ENCODE measurements at regions not wholly inside any gene's neighbourhood (a gene's known extent, or its start where the extent isn't known, plus 50 kb on each side); places are given as distances from the start of the nearest gene placed in this dataset.

DNA sequence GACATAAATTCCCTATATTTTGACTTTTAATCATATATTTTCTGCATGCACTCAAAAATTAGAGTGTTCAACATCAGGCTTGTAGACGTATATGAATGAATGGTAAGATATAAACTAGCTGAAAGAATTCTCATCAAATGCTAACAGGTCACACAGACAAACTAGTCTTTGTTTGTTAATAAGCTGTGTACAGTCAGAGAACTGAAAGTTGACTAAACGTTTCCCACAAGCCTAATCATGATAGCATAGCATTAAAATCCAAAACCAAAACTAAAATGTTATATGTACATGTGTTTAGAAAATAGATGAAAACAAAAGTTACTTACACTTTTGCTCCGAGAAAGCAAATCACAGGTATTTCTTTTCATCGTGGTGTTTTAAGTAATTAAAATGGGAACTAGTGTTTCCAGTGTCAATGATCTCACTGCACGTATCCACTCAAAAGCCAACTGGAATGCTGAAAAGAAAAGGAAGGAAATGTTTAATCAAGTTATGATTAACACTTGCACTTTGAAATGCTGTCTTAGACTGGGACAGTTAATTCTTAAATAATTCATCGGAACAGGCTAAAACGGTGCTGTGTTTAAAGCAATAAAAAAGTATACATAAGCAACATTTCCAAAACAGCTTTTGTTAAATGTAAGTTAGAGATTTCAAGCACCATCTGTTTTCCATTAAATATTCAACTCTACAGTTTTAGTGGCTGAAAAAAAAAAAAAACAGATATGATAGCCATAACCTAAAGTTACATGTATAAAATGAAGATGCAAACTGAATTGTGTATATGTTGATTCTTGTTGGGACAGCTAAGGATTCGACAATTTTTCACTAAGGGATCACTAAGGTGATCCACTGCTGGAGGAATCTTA lies 291.9 kb upstream of the PDE4D start:
- Histone ChIP-seq H3K9me3 (replicated peaks; ENCODE audit: control insufficient read depth, insufficient read depth, low read length) (no peaks in the 10 kb centered on the region), H3K27me3 (ENCODE audit: control insufficient read depth in 2 of 2, insufficient read depth in 2 of 2, low read length in 2 of 2) (peaks cover 0 to 26% of the 10 kb centered on the region in 2 experiments), H3K79me2 (ENCODE audit: control insufficient read depth, insufficient read depth, low read length) (no peaks in the 10 kb centered on the region), H3K9me1 (replicated peaks; ENCODE audit: control insufficient read depth, extremely low read depth, insufficient read depth, low read length) (no peaks in the 10 kb centered on the region), H4K20me1 (replicated peaks; ENCODE audit: control insufficient read depth, extremely low read depth, insufficient read depth, low read length) (no peaks in the 10 kb centered on the region), H3K9ac (replicated peaks; ENCODE audit: extremely low read depth, insufficient read depth, low read length) (no peak overlapping the region), H3K4me2 (ENCODE audit: insufficient read depth, low read length) (peak overlapping the region; percentile 42), H2AFZ (ENCODE audit: low read depth, low read length) (peak overlapping the region; percentile 24), H3K4me1 (ENCODE audit: control insufficient read depth, extremely low read depth, insufficient read depth, low read length) (peaks cover 3% of the 10 kb centered on the region), H3K36me3 (ENCODE audit: control insufficient read depth in 2 of 2, extremely low read depth in 1 of 2, insufficient read depth in 2 of 2, low read length in 2 of 2) (no peaks in the 10 kb centered on the region), H3K4me3 (replicated peaks in 1 of 3; ENCODE audit: insufficient read depth in 1 of 3, low read depth in 1 of 3, low read length in 3 of 3) (no peak overlapping the region), H3K27ac (ENCODE audit: insufficient read depth, low read depth, low read length) (no peak overlapping the region)
- intact Hi-C loops (cut with micrococcal nuclease): no loop called here
- peak; percentile 79 for FAIRE-seq
- ChIA-PET CTCF (interaction anchor here (0.7 kb wide), 1 partner anchor 257 kb away, joined by 3 read pairs; no protein-coding TSS in a partner anchor), POLR2A (no interaction called here)
- BruUV-seq (replicated peaks): no TSS peak
- peak; percentile 3 for DNase-seq (ENCODE audit: low read depth, low spot score)
- dilution Hi-C loops (cut with MboI; ENCODE audit: extremely low pct_ligation_motif_present, low sequenced_read_pairs): no loop called here
- TF ChIP-seq, protein P1, sequence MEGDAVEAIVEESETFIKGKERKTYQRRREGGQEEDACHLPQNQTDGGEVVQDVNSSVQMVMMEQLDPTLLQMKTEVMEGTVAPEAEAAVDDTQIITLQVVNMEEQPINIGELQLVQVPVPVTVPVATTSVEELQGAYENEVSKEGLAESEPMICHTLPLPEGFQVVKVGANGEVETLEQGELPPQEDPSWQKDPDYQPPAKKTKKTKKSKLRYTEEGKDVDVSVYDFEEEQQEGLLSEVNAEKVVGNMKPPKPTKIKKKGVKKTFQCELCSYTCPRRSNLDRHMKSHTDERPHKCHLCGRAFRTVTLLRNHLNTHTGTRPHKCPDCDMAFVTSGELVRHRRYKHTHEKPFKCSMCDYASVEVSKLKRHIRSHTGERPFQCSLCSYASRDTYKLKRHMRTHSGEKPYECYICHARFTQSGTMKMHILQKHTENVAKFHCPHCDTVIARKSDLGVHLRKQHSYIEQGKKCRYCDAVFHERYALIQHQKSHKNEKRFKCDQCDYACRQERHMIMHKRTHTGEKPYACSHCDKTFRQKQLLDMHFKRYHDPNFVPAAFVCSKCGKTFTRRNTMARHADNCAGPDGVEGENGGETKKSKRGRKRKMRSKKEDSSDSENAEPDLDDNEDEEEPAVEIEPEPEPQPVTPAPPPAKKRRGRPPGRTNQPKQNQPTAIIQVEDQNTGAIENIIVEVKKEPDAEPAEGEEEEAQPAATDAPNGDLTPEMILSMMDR (IDR thresholded peaks at IDR 0.05; ENCODE audit: extremely low read depth in 1 of 2, insufficient read depth in 1 of 2, low read depth in 1 of 2, low read length in 2 of 2): no peak
- TF ChIP-seq POLR2AphosphoS5 (IDR thresholded peaks at IDR 0.05; ENCODE audit: insufficient read depth, low read depth, low read length): no peak
- TF ChIP-seq EZH2 (IDR thresholded peaks at IDR 0.05; ENCODE audit: borderline replicate concordance, low read depth, low read length, severe bottlenecking): no peak
- no peak for TF ChIP-seq JUN (IDR thresholded peaks at IDR 0.05; ENCODE audit: borderline replicate concordance, insufficient read depth, insufficient read length, low read depth)
- no peak for TF ChIP-seq FOS (IDR thresholded peaks at IDR 0.05; ENCODE audit: borderline replicate concordance, insufficient read depth, low read length)
- TF ChIP-seq, protein P2, sequence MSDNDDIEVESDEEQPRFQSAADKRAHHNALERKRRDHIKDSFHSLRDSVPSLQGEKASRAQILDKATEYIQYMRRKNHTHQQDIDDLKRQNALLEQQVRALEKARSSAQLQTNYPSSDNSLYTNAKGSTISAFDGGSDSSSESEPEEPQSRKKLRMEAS (IDR thresholded peaks at IDR 0.05; ENCODE audit: insufficient read depth, insufficient read length): no peak
- no peak for TF ChIP-seq MYC (IDR thresholded peaks at IDR 0.05; ENCODE audit: low read depth, low read length)
- no peak for TF ChIP-seq GATA2 (IDR thresholded peaks at IDR 0.05; ENCODE audit: insufficient read depth, insufficient read length, low read depth, low read length)
- no peak for TF ChIP-seq POLR2A (IDR thresholded peaks at IDR 0.05; ENCODE audit: low read depth, low read length)

Data from endothelial cell of umbilical vein (primary cell).